Muscle layer of duodenum (tissue), 2 donors: ENCODE measurements at regions not wholly inside any gene's neighbourhood (a gene's known extent, or its start where the extent isn't known, plus 50 kb on each side); places are given as distances from the start of the nearest gene placed in this dataset.

Experiments used
- H3K27ac ChIP-seq: one replicate; pipeline ENCODE4 v1.7.0; 2013; ENCODE audit warnings: mild to moderate bottlenecking, low read length
- H3K27me3 ChIP-seq: one replicate; pipeline ENCODE4 v1.7.0; 2013; ENCODE audit warnings: low read depth, mild to moderate bottlenecking, control low read depth, low read length
- H3K36me3 ChIP-seq, 2 donors: one replicate each; pipeline ENCODE4 v1.7.0; 2013; ENCODE audit warnings: low read length in 2 of 2, control low read depth in 1 of 2, mild to moderate bottlenecking in 1 of 2; ENCODE audit not compliant: insufficient read depth in 2 of 2, control insufficient read depth in 1 of 2
- H3K4me1 ChIP-seq, 2 donors: one replicate each; pipeline ENCODE4 v1.7.0; 2013; ENCODE audit warnings: low read length in 2 of 2, mild to moderate bottlenecking in 2 of 2, control low read depth in 1 of 2, moderate library complexity in 1 of 2; ENCODE audit not compliant: insufficient read depth in 2 of 2, control insufficient read depth in 1 of 2
- H3K4me3 ChIP-seq, 2 donors: one replicate each; pipeline ENCODE4 v1.7.0; 2013; ENCODE audit warnings: low read length in 2 of 2, low read depth in 1 of 2, mild to moderate bottlenecking in 1 of 2
- H3K9me3 ChIP-seq, 2 donors: one replicate each; pipeline ENCODE4 v1.7.0; 2013; ENCODE audit warnings: low read length in 2 of 2, control low read depth in 1 of 2, mild to moderate bottlenecking in 1 of 2; ENCODE audit not compliant: control insufficient read depth in 1 of 2
- donor health status: healthy.

DNA sequence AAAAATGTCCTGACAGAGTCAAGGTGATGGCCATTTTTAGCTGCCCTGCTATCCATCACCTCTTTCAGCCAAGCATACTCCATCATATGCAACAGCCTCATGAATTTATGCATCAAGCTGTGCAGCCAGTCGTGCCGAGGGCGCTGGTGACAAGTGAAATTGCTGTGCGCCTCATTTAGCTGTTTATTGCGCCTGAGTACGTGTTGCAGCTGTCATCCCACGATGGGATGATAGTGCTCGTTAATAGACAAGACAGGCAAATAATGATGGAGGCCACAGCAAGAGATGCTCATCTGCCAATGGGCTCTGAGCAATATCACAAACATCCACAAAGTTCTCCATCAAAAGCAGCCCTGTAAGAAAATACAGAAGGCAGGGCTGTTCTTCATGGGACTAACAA lies 562.3 kb upstream of the POU3F2 start:
- Histone ChIP-seq H3K4me3 (no peak overlapping the region), H3K27ac (no peak overlapping the region), H3K4me1 (no peaks in the 10 kb centered on the region), H3K27me3 (no peaks in the 10 kb centered on the region), H3K9me3 (no peaks in the 10 kb centered on the region), H3K36me3 (no peaks in the 10 kb centered on the region)

- H3K36me3 ChIP-seq, result no peaks in the 10 kb centered on the region
- no peak overlapping the region for H3K27ac ChIP-seq
- H3K4me3 ChIP-seq, result no peak overlapping the region
- H3K9me3 ChIP-seq, result no peaks in the 10 kb centered on the region
- H3K27me3 ChIP-seq, result no peaks in the 10 kb centered on the region
- H3K4me1 ChIP-seq, result no peaks in the 10 kb centered on the region
These were observed 559.7 kb upstream of the POU3F2 start for GRCh38 chr6:98274691-98275090.

DNA sequence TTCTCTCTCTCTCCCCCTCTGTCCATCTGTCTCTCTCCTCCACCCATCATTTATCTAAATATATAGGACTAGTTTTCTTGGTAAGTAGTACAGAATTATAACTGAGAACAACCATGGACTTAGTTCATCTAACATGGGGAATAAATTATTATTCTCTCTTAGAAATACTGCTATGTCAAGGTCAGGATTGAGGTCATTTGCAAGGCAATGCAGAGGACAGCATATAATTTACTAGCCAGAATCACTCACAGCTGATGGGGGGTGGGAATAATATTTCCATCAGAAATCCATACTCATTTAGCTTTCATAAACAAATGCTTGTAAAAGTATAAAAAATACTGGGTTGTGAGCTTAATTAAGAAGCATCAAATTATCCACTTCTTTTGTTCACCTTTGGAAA lies 553.9 kb upstream of the POU3F2 start:
- no peaks in the 10 kb centered on the region for H3K36me3 ChIP-seq
- H3K4me1 ChIP-seq, result no peaks in the 10 kb centered on the region
- no peak overlapping the region for H3K27ac ChIP-seq
- no peaks in the 10 kb centered on the region for H3K27me3 ChIP-seq
- H3K9me3 ChIP-seq, result no peaks in the 10 kb centered on the region
- H3K4me3 ChIP-seq, result no peak overlapping the region

GRCh38 chr6:98286620-98287019 lies 547.8 kb upstream of the POU3F2 start:
- Histone ChIP-seq H3K27ac (no peak overlapping the region), H3K36me3 (no peaks in the 10 kb centered on the region), H3K4me3 (no peak overlapping the region), H3K9me3 (no peaks in the 10 kb centered on the region), H3K27me3 (no peaks in the 10 kb centered on the region), H3K4me1 (no peaks in the 10 kb centered on the region)

DNA sequence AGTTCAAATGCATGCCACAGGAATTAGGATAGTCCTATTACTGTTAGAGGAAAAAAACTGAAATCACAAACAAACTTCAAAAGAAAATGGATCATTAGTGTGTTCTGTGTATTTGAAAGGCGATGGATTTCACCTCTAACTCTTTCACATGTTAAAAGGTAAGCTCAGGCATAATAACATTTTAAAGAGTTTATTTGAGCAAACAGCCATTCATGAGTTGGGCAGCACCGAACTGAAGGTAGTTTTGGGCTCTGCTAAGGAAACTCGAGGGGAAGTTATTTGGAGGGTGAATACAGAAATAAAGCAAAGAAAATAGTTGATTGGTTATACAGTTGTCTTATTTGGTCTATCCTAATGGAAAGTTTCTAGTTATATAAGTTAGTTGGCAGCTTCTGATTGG lies 546.5 kb upstream of the POU3F2 start:
- Histone ChIP-seq H3K27me3 (no peaks in the 10 kb centered on the region), H3K4me3 (no peak overlapping the region), H3K36me3 (no peaks in the 10 kb centered on the region), H3K4me1 (no peaks in the 10 kb centered on the region), H3K27ac (no peak overlapping the region), H3K9me3 (no peaks in the 10 kb centered on the region)

DNA sequence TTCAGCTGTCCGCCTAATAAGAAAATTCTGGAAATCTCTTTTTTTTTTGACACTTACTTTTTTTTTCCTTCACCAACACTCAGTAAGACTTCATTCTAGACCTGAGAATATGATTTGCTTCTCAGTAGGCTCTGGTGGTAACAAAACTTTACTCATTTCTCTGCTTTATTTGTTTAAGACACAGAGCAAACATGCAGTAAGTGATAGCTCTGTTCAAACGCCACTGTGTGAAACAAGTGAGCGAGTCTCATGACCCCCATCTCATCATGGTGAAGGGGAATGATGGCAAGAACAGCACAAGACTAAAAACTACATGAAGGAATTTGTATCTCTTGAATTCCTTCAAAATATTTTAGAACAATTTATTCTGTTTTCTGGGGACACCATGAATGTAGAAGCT lies 541.6 kb upstream of the POU3F2 start:
- no peak overlapping the region for H3K27ac ChIP-seq
- H3K27me3 ChIP-seq, result no peaks in the 10 kb centered on the region
- no peaks in the 10 kb centered on the region for H3K4me1 ChIP-seq
- no peaks in the 10 kb centered on the region for H3K36me3 ChIP-seq
- no peak overlapping the region for H3K4me3 ChIP-seq
- H3K9me3 ChIP-seq, result no peaks in the 10 kb centered on the region

DNA sequence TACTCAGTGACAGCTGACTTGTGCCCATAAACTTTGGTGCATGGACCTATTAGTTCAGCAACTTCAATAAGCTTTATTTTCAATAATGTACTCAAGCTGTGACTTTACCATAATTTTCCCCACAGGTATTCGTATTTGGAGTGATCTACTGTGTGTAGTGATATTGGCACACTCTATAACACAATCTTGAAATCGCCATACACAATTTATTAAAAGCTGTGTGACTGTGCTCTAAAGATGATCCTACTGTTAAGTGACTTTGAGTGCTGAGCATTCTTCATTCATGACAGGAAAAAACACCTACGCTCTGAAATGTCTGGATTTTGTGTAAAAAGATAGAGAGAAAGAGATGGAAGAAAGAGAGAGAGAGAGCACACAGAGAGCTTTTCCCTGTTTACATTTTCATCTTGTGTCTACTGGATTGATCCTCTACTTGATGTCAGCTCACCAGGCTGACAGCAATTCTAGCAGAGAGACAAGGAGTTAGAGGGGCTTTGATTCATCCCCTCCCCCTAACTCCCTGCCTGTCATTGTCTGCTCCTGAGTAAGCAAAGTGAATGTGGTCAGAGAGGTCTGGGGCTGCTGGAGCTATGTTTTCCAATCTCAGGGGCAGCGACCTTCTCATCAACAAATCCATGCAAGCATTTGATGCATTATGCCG lies 538.7 kb upstream of the POU3F2 start:
- Histone ChIP-seq H3K4me1 (no peaks in the 10 kb centered on the region), H3K9me3 (no peaks in the 10 kb centered on the region), H3K36me3 (no peaks in the 10 kb centered on the region), H3K27ac (no peak overlapping the region), H3K4me3 (no peak overlapping the region), H3K27me3 (no peaks in the 10 kb centered on the region)

GRCh38 chr6:98308564-98308963 lies 525.8 kb upstream of the POU3F2 start:
- H3K36me3 ChIP-seq, result no peaks in the 10 kb centered on the region
- no peaks in the 10 kb centered on the region for H3K27me3 ChIP-seq
- no peak overlapping the region for H3K4me3 ChIP-seq
- no peak overlapping the region for H3K27ac ChIP-seq
- H3K4me1 ChIP-seq, result no peaks in the 10 kb centered on the region
- peaks cover 0 to 4% of the 10 kb centered on the region in 2 donors for H3K9me3 ChIP-seq

DNA sequence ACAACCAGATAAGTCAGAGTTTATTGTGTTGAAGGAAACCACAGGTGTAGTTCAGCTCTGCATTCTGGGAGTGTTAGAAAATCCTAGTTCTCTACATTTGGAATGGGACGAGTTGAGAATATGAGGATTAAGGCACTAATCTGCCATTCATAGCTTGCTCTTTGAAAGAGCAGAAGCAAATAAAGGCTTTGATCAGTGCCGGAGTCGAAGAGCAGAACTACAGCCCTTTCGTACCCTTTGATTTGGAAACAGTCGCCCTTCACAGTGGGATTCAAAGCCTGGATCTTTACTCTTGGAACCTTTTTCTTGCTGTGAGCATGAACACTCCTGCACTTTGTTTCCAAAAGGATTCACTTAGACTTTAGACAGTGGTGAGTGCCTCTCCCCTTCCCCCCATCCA lies 523.9 kb upstream of the POU3F2 start:
- H3K27ac ChIP-seq, result no peak overlapping the region
- no peaks in the 10 kb centered on the region for H3K4me1 ChIP-seq
- H3K9me3 ChIP-seq, result peaks cover 0 to 4% of the 10 kb centered on the region in 2 donors
- no peaks in the 10 kb centered on the region for H3K36me3 ChIP-seq
- no peaks in the 10 kb centered on the region for H3K27me3 ChIP-seq
- H3K4me3 ChIP-seq, result no peak overlapping the region

GRCh38 chr6:98323605-98324004 lies 510.8 kb upstream of the POU3F2 start:
- no peaks in the 10 kb centered on the region for H3K9me3 ChIP-seq
- H3K4me3 ChIP-seq, result no peak overlapping the region
- no peaks in the 10 kb centered on the region for H3K27me3 ChIP-seq
- no peaks in the 10 kb centered on the region for H3K36me3 ChIP-seq
- H3K4me1 ChIP-seq, result no peaks in the 10 kb centered on the region
- H3K27ac ChIP-seq, result no peak overlapping the region

DNA sequence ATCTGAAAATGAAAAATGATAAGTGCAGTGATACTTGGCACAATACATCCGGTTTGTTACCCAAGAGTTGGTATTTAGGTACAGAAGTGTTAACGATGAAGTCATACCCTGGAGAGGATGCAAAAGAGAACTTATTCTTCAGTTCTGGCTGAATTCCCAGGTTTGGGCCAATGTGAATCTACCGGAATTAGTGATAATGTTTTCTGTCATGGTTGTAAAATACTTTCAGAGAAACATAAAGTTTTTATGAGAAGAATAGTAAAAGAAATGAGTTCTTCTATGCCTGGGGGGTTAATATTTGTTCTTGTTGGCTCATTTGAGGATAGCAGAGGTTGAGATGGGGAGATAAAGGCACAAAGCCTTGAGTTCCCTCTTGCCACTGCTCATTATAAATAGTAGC lies 509.9 kb upstream of the POU3F2 start:
- H3K4me3 ChIP-seq, result no peak overlapping the region
- no peaks in the 10 kb centered on the region for H3K9me3 ChIP-seq
- no peaks in the 10 kb centered on the region for H3K36me3 ChIP-seq
- H3K27me3 ChIP-seq, result no peaks in the 10 kb centered on the region
- H3K27ac ChIP-seq, result no peak overlapping the region
- no peaks in the 10 kb centered on the region for H3K4me1 ChIP-seq

DNA sequence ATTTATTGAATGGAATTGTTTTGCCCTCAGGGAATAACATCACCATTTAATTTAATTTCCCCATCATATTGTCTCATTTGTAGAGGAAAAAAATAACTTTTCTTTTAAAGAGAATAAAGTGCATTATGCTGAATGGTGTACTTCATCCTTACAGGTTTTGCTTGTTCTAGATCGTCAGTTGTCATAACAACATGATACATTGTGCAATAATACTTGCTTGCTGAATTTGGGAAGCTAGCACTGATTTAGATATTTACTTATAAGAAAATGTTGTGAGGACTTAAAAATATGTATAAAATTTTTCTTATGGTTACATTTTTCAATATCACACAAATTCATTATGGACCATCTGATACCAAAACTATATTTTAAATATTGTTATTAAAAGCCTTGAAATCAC lies 509.0 kb upstream of the POU3F2 start:
- Histone ChIP-seq H3K36me3 (no peaks in the 10 kb centered on the region), H3K9me3 (no peaks in the 10 kb centered on the region), H3K4me3 (no peak overlapping the region), H3K4me1 (no peaks in the 10 kb centered on the region), H3K27me3 (no peaks in the 10 kb centered on the region), H3K27ac (no peak overlapping the region)
